ENCODE measurements at regions not wholly inside any gene's neighbourhood (a gene's known extent, or its start where the extent isn't known, plus 50 kb on each side); places are given as distances from the start of the nearest gene placed in this dataset.

DNA sequence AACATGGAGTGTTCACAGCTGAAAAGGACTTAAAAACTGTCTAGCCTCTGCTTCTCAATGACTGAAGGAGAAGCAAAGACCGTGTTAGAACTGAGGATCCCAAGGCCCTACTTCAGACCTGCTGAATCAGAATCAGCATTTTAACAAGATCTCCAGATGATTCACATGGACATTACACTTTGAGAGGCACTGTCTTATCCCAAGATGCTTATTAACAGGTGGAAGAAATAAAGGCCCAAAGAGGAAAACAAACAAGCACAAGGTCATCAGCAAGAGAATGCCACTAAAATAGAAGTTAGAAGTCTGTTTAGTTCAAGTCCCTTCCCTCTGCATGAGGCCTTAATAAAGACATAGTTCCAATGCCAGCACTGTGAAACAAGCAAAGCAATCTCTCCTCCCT is 191.4 kb upstream of the BCL6 start:
- TF ChIP-seq, protein P1, sequence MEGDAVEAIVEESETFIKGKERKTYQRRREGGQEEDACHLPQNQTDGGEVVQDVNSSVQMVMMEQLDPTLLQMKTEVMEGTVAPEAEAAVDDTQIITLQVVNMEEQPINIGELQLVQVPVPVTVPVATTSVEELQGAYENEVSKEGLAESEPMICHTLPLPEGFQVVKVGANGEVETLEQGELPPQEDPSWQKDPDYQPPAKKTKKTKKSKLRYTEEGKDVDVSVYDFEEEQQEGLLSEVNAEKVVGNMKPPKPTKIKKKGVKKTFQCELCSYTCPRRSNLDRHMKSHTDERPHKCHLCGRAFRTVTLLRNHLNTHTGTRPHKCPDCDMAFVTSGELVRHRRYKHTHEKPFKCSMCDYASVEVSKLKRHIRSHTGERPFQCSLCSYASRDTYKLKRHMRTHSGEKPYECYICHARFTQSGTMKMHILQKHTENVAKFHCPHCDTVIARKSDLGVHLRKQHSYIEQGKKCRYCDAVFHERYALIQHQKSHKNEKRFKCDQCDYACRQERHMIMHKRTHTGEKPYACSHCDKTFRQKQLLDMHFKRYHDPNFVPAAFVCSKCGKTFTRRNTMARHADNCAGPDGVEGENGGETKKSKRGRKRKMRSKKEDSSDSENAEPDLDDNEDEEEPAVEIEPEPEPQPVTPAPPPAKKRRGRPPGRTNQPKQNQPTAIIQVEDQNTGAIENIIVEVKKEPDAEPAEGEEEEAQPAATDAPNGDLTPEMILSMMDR (IDR thresholded peaks at IDR 0.05), result no peak
- Mint-ChIP-seq H3K9me3 (no peaks in the 10 kb centered on the region), H3K4me3 (no peak overlapping the region), H3K4me1 (ENCODE audit: low read depth) (peaks cover 18% of the 10 kb centered on the region), H3K27ac (no peak overlapping the region), H3K36me3 (ENCODE audit: low read depth) (no peaks in the 10 kb centered on the region), H3K27me3 (no peaks in the 10 kb centered on the region)
- POLR2A ChIA-PET, result no interaction called here
- no peak for ATAC-seq
- CTCF ChIA-PET, result no interaction called here
- intact Hi-C loops (cut with micrococcal nuclease), result no loop called here
- no peak for DNase-seq

DNA sequence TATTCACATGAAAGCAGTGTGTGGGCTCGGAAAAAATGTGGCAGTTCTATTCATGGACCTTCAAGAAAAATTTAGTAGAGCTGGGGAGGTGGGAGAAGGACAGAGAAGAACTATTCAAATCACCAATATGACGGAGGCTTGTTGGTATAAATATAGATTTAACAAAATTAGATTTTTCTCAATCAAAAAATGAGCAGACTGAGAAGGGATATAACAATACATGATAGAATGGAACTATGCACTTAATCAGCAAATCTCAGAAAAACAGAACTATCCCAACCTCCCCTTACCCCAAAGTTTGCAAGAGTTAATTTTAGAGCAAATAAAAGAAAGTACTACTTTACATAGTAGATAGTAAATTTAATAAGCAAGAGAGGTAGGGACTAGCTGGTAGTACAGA is 194.6 kb upstream of the BCL6 start:
- CTCF ChIA-PET, result interaction anchor here (1.4 kb wide), 1 partner anchor 200 kb away, joined by 3 read pairs; no protein-coding TSS in a partner anchor
- no peak for ATAC-seq
- Mint-ChIP-seq H3K27ac (no peak overlapping the region), H3K27me3 (no peaks in the 10 kb centered on the region), H3K4me3 (no peak overlapping the region), H3K9me3 (no peaks in the 10 kb centered on the region), H3K36me3 (ENCODE audit: low read depth) (no peaks in the 10 kb centered on the region), H3K4me1 (ENCODE audit: low read depth) (peaks cover 16% of the 10 kb centered on the region)
- TF ChIP-seq, protein P1 (IDR thresholded peaks at IDR 0.05), result no peak
- intact Hi-C loops (cut with micrococcal nuclease), result no loop called here
- POLR2A ChIA-PET, result no interaction called here
- no peak for DNase-seq

DNA sequence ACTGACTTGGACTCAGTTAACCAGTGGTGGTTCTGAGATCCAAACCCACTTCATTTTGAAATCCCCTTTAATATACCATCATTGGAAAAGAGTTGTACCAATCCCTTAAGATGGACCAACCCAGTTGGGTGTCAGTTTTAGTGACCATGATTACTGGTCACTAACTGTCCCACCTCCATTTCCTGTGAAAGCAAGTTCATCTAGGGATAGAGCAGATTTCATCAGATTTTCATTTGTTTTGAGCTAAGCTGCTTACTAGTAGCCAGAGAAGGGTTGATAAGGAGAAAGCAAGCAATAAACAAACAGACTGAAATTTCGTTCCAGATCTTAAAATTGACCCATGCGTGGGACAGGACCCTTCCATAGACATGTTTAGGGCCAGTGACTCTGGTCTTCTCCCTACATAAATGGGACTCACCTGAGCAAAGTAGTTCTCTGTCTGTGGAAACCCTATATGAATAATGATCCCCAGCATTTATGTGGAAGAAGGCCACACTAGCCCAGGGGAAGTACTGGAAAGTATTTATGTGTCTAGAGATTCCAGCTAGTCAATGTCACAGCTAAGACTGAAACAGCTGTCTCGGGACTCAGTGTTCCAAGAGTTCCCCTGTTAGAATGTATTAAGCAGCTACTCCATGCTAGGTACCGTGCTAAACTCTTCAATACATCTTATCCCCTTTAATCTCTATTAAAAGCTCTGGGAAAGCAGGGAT is 196.0 kb upstream of the BCL6 start:
- Mint-ChIP-seq H3K9me3 (no peaks in the 10 kb centered on the region), H3K27ac (no peak overlapping the region), H3K36me3 (ENCODE audit: low read depth) (no peaks in the 10 kb centered on the region), H3K4me1 (ENCODE audit: low read depth) (peaks cover 5% of the 10 kb centered on the region), H3K27me3 (no peaks in the 10 kb centered on the region), H3K4me3 (no peak overlapping the region)
- DNase-seq (no peak), ATAC-seq (no peak)
- TF ChIP-seq, protein P1 (IDR thresholded peaks at IDR 0.05), result no peak
- ChIA-PET CTCF (interaction anchor here (1.1 to 1.7 kb wide), 4 partner anchors 9 to 200 kb away, joined by 3 to 7 read pairs (median 4); no protein-coding TSS in a partner anchor), POLR2A (no interaction called here)
- intact Hi-C loops (cut with micrococcal nuclease), result no loop called here

DNA sequence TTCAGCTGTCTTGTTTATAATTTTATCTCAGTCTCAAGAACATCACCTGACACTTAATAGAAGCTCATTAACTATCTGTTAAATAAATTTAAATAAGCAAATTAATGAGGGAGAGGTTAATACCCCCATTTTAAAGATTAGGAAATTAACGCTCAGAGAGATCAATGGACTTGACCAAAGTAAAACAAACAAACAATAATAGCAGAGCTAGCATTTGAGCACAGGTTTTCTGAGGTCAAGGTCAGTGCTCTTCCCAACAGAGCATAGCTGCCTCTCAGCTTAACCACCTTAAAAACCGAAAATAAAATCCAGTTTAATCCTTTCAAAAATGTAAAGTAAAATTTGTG is 196.6 kb upstream of the BCL6 start:
- no peaks in the 10 kb centered on the region for H3K36me3 Mint-ChIP-seq (ENCODE audit: low read depth)
- intact Hi-C loops (cut with micrococcal nuclease), result no loop called here

More for the DNA sequence above, 196.6 kb upstream of the BCL6 start:
- Mint-ChIP-seq H3K4me3 (no peak overlapping the region), H3K9me3 (no peaks in the 10 kb centered on the region), H3K27ac (no peak overlapping the region), H3K27me3 (no peaks in the 10 kb centered on the region), H3K4me1 (ENCODE audit: low read depth) (peaks cover 3% of the 10 kb centered on the region)
- no peak for ATAC-seq
- no peak for DNase-seq
- ChIA-PET POLR2A (no interaction called here), CTCF (interaction anchor here (1.1 to 1.7 kb wide), 5 partner anchors 8 to 201 kb away, joined by 3 to 7 read pairs (median 5); no protein-coding TSS in a partner anchor)
- TF ChIP-seq, protein P1 (IDR thresholded peaks at IDR 0.05), result no peak

Data from activated CD8-positive, alpha-beta T cell treated with anti-CD3 and anti-CD28 coated beads for 36 hours (primary cell).